H1 (cell line): ENCODE measurements at regions not wholly inside any gene's neighbourhood (a gene's known extent, or its start where the extent isn't known, plus 50 kb on each side); places are given as distances from the start of the nearest gene placed in this dataset.

ENCODE experiments used
- CTCF ChIA-PET: fragments of 300-600 bp; sonication (Branson Sonifier 250); formaldehyde crosslinking; loops from one replicate; lab custom pipeline; 2021; ENCODE audit not compliant: partially characterized antibody; lab: Charles Lee
- POLR2A ChIA-PET: fragments of 300-600 bp; sonication (Branson Sonifier 250); formaldehyde crosslinking; loops from one replicate; lab custom pipeline; 2021; ENCODE audit warnings: inconsistent platforms; ENCODE audit not compliant: partially characterized antibody; lab: Charles Lee
- DNase-seq, 2 experiments: peaks; one replicate each; pipeline versions ENCODE4 v3.0.0 to v3.0.0-alpha.2; 2010 to 2022; ENCODE audit warnings: low spot score in 2 of 2, low read depth in 1 of 2, mixed read lengths in 1 of 2
- FAIRE-seq: peaks from 2 replicates; lab custom pipeline; 2011; peaks lifted over from hg19 to GRCh38; lab: Jason Lieb, UNC
- H2AFZ ChIP-seq: 2 replicates; pipeline ENCODE4 v1.8.1; 2012; ENCODE audit warnings: low read length, inconsistent platforms
- H2AK5ac ChIP-seq: 2 replicates; pipeline ENCODE4 v1.6.1; 2013; ENCODE audit warnings: low read depth, low read length
- H2BK120ac ChIP-seq: replicated peaks from 2 replicates; pipeline ENCODE3; 2013; ENCODE audit warnings: low read depth, low read length, inconsistent platforms
- H2BK12ac ChIP-seq: 2 replicates; pipeline ENCODE4 v1.6.1; 2013; ENCODE audit warnings: low read depth, low read length
- H2BK15ac ChIP-seq: 2 replicates; pipeline ENCODE4 v1.6.1; 2013; ENCODE audit warnings: low read length
- H2BK20ac ChIP-seq: 2 replicates; pipeline ENCODE4 v1.6.1; 2013; ENCODE audit warnings: low read length
- H2BK5ac ChIP-seq: 2 replicates; pipeline ENCODE4 v1.6.1; 2013; ENCODE audit warnings: low read depth, low read length
- H3K14ac ChIP-seq: 2 replicates; pipeline ENCODE4 v1.6.1; 2013; ENCODE audit warnings: inconsistent platforms; ENCODE audit not compliant: insufficient read length
- H3K18ac ChIP-seq: 2 replicates; pipeline ENCODE4 v1.6.1; 2013; ENCODE audit warnings: low read length; ENCODE audit errors: extremely low read depth
- H3K23ac ChIP-seq: 2 replicates; pipeline ENCODE4 v1.6.1; 2013; ENCODE audit warnings: inconsistent platforms; ENCODE audit not compliant: insufficient read length
- H3K23me2 ChIP-seq: 2 replicates; pipeline ENCODE4 v1.6.1; 2013; ENCODE audit warnings: low read depth, low read length
- H3K27ac ChIP-seq: 2 replicates; pipeline ENCODE4 v1.6.1; 2011; ENCODE audit warnings: low read depth, low read length, inconsistent platforms
- H3K27me3 ChIP-seq, 4 experiments: replicated peaks in 1 of 4; 1 replicate in 1 of 4; 2 replicates in 3 of 4; pipeline versions ENCODE4 v1.6.1 to v1.8.1; 2011 to 2013; ENCODE audit warnings: low read length in 3 of 4, mild to moderate bottlenecking in 3 of 4, inconsistent platforms in 2 of 4, mixed read lengths in 2 of 4, moderate library complexity in 1 of 4; ENCODE audit not compliant: control insufficient read depth in 3 of 4, insufficient read depth in 3 of 4; ENCODE audit errors: extremely low read depth in 1 of 4
- H3K36me3 ChIP-seq, 4 experiments: 2 replicates each; pipeline versions ENCODE4 v1.6.1 to v1.8.1; 2011 to 2013; ENCODE audit warnings: mild to moderate bottlenecking in 4 of 4, low read length in 3 of 4, moderate library complexity in 2 of 4, control low read depth in 1 of 4, inconsistent platforms in 1 of 4; ENCODE audit not compliant: insufficient read depth in 4 of 4, control insufficient read depth in 2 of 4
- H3K4ac ChIP-seq: replicated peaks from 2 replicates; pipeline ENCODE3; 2013; ENCODE audit warnings: low read length, low read depth, mixed read lengths, inconsistent platforms; ENCODE audit not compliant: insufficient read length
- H3K4me1 ChIP-seq, 4 experiments: replicated peaks in 1 of 4; 1 replicate in 1 of 4; 2 replicates in 3 of 4; pipeline versions ENCODE4 v1.6.1 to v1.8.1; 2011 to 2013; ENCODE audit warnings: low read length in 3 of 4, inconsistent platforms in 2 of 4, mixed read lengths in 1 of 4; ENCODE audit not compliant: insufficient read depth in 4 of 4, control insufficient read depth in 3 of 4
- H3K4me2 ChIP-seq, 2 experiments: 2 replicates each; pipeline versions ENCODE4 v1.6.1 to v1.8.1; 2011 to 2013; ENCODE audit warnings: low read depth in 2 of 2, low read length in 2 of 2, control low read depth in 1 of 2, inconsistent platforms in 1 of 2, mild to moderate bottlenecking in 1 of 2; ENCODE audit not compliant: insufficient read depth in 1 of 2
- H3K4me3 ChIP-seq, 4 experiments: fragments of 200-600, 300-600 bp in 1 of 4; sonication (generic), shearing (Covaris generic), sonication (Bioruptor Twin) in 1 of 4; 2 replicates each; pipeline versions ENCODE4 v1.5.1 to v1.8.1; 2011 to 2016; ENCODE audit warnings: low read length in 4 of 4, low read depth in 3 of 4, control low read depth in 2 of 4, inconsistent platforms in 2 of 4, mild to moderate bottlenecking in 2 of 4, mixed read lengths in 1 of 4, moderate library complexity in 1 of 4; ENCODE audit not compliant: insufficient read depth in 2 of 4; ENCODE audit errors: extremely low read depth in 1 of 4
- H3K56ac ChIP-seq: replicated peaks from 2 replicates; pipeline ENCODE3; 2013; ENCODE audit warnings: low read depth, mild to moderate bottlenecking, mixed read lengths, low read length, inconsistent platforms; ENCODE audit not compliant: insufficient read length
- H3K79me1 ChIP-seq: 2 replicates; pipeline ENCODE4 v1.6.1; 2013; ENCODE audit warnings: low read depth, low read length, control low read depth
- H3K79me2 ChIP-seq, 2 experiments: 2 replicates each; pipeline versions ENCODE4 v1.6.1 to v1.8.1; 2012 to 2013; ENCODE audit warnings: low read length in 2 of 2, mild to moderate bottlenecking in 2 of 2, inconsistent platforms in 1 of 2; ENCODE audit not compliant: insufficient read depth in 2 of 2, control insufficient read depth in 1 of 2
- H3K9ac ChIP-seq, 4 experiments: replicated peaks in 1 of 4; 1 replicate in 1 of 4; 2 replicates in 3 of 4; pipeline versions ENCODE4 v1.6.1 to v1.8.1; 2011 to 2013; ENCODE audit warnings: low read depth in 3 of 4, low read length in 3 of 4, control low read depth in 2 of 4, mild to moderate bottlenecking in 2 of 4, moderate library complexity in 2 of 4, inconsistent platforms in 1 of 4; ENCODE audit errors: extremely low read depth in 1 of 4
- H3K9me3 ChIP-seq, 2 experiments: 2 replicates each; pipeline versions ENCODE4 v1.6.1 to v1.8.1; 2012 to 2013; ENCODE audit warnings: mild to moderate bottlenecking in 2 of 2, moderate library complexity in 2 of 2, control low read depth in 1 of 2, inconsistent platforms in 1 of 2, low read depth in 1 of 2, low read length in 1 of 2, mixed read lengths in 1 of 2; ENCODE audit not compliant: insufficient read depth in 2 of 2
- H4K20me1 ChIP-seq, 2 experiments: replicated peaks in 1 of 2; 2 replicates each; pipeline versions ENCODE3 to v1.8.1; 2011 to 2013; ENCODE audit warnings: inconsistent platforms in 2 of 2, low read length in 2 of 2, mild to moderate bottlenecking in 1 of 2; ENCODE audit not compliant: insufficient read depth in 2 of 2, control insufficient read depth in 1 of 2
- H4K5ac ChIP-seq: 2 replicates; pipeline ENCODE4 v1.6.1; 2013; ENCODE audit warnings: low read length, low read depth, mixed read lengths, inconsistent platforms; ENCODE audit not compliant: insufficient read length
- H4K8ac ChIP-seq: 2 replicates; pipeline ENCODE4 v1.8.0; 2013; ENCODE audit warnings: mild to moderate bottlenecking, moderate library complexity, low read length, inconsistent platforms; ENCODE audit not compliant: insufficient read depth; ENCODE audit errors: extremely low read depth
- H4K91ac ChIP-seq: replicated peaks from 2 replicates; pipeline ENCODE3; 2013; ENCODE audit warnings: low read length, mixed read lengths, inconsistent platforms; ENCODE audit not compliant: insufficient read length
- CHD1 ChIP-seq: IDR thresholded peaks from 2 replicates; pipeline ENCODE4 v1.6.1; 2012; ENCODE audit warnings: low read depth, low read length, improper control_type of control experiment
- SP1 ChIP-seq: IDR thresholded peaks from 2 replicates; pipeline ENCODE4 v1.6.1; 2011; ENCODE audit warnings: low read depth, low read length
- WGBS, 2 experiments: shearing (Covaris generic) in 1 of 2; methylation state at CpG; one replicate each; pipeline versions ENCODE4 v1.1.6 to v1.1.7; 2013 to 2015; ENCODE audit warnings: low lambda C conversion rate in 2 of 2, mixed read lengths in 2 of 2, inconsistent platforms in 1 of 2, low coverage in 1 of 2, missing lambda C conversion rate in 1 of 2; ENCODE audit not compliant: insufficient replicate concordance in 2 of 2, insufficient coverage in 1 of 2, insufficient read length in 1 of 2; ENCODE audit errors: extremely low coverage in 1 of 2, missing lambda C conversion rate in 1 of 2; 5-methylcytosine and 5-hydroxymethylcytosine counted together

DNA sequence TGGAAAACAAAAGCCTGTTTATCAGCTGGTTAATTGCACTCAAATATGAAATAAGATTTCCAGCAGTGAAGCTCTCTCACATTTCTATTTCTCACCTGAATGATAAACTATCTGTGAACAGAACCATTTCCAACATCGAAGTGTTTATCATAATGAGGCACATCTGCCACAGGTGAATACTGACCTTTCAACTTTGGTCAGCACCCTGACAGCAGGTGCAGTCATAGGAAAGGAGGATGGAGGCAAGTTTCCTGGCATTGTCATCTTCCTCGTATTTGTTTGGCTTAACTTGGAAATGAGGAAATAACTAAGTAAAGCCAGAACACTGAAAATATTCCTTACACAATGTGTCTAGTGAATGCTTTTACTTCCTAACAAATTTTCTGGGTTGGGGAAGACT, 716.4 kb downstream of the NR2F1-AS1 start:
- Histone ChIP-seq H3K4me2 (no peak overlapping the region), H3K9ac (no peak overlapping the region), H3K56ac (no peak overlapping the region), H3K9me3 (no peaks in the 10 kb centered on the region), H3K4ac (no peak overlapping the region), H2BK20ac (no peak overlapping the region), H3K27ac (no peak overlapping the region), H4K5ac (no peak overlapping the region), H3K79me1 (no peaks in the 10 kb centered on the region), H3K18ac (no peak overlapping the region), H3K14ac (no peak overlapping the region), H2BK120ac (no peak overlapping the region), H3K23ac (no peak overlapping the region), H4K8ac (no peak overlapping the region), H2BK5ac (no peak overlapping the region), H3K4me3 (no peak overlapping the region), H3K23me2 (no peaks in the 10 kb centered on the region), H3K27me3 (peaks cover 0 to 1% (median 0%) of the 10 kb centered on the region in 4 experiments; a peak in 1 of 7 replicates), H4K91ac (no peak overlapping the region), H2BK15ac (no peak overlapping the region), H3K36me3 (no peaks in the 10 kb centered on the region), H3K79me2 (no peaks in the 10 kb centered on the region), H2AK5ac (no peak overlapping the region), H2AFZ (no peak overlapping the region), H3K4me1 (no peaks in the 10 kb centered on the region), H4K20me1 (no peaks in the 10 kb centered on the region), H2BK12ac (no peak overlapping the region)
- ChIA-PET CTCF (no interaction called here), POLR2A (no interaction called here)
- FAIRE-seq (no peak), DNase-seq (no peak)
- TF ChIP-seq SP1: no peak
- no peak for TF ChIP-seq CHD1
- WGBS, 2 experiments: 82% methylated on average over 2 of the region's 2 CpGs; no CpG with 5 or more reads in 1 of the 2 experiments
